Upper lobe of right lung (tissue), 1 donor: ENCODE measurements at regions not wholly inside any gene's neighbourhood (a gene's known extent, or its start where the extent isn't known, plus 50 kb on each side); places are given as distances from the start of the nearest gene placed in this dataset.

Experiments
- ATAC-seq: fragments of 200-7000 bp; cut with Tn5 transposase; one replicate; pipeline ENCODE4 v1.9.1; 2020; ENCODE audit warnings: mild to moderate bottlenecking, moderate library complexity
- DNase-seq: peaks from one replicate; pipeline ENCODE4 v3.0.0-alpha.2; 2020
- H3K27ac ChIP-seq: fragments of 200-600 bp; one replicate; pipeline ENCODE4 v1.8.0; 2022
- H3K27me3 ChIP-seq: fragments of 200-600 bp; one replicate; pipeline ENCODE4 v1.8.0; 2022; ENCODE audit warnings: mild to moderate bottlenecking
- H3K36me3 ChIP-seq: fragments of 200-600 bp; one replicate; pipeline ENCODE4 v1.8.0; 2022
- H3K4me1 ChIP-seq: fragments of 200-600 bp; one replicate; pipeline ENCODE4 v1.8.0; 2022
- H3K4me3 ChIP-seq: fragments of 200-600 bp; one replicate; pipeline ENCODE4 v1.8.0; 2022; ENCODE audit warnings: mild to moderate bottlenecking
- H3K9me3 ChIP-seq: fragments of 200-600 bp; one replicate; pipeline ENCODE4 v1.8.0; 2022
- CTCF ChIP-seq: fragments of 200-600 bp; IDR thresholded peaks from one replicate; pipeline ENCODE4 v1.8.0; 2022; ENCODE audit warnings: antibody characterized with exemption
- intact Hi-C: fragments of 100-400 bp; cut with DNase I; formaldehyde crosslinking; loops from one replicate; pipeline ENCODE4 v1.11.0; 2022
- donor health status: DM: no; HTN: yes; CAD: no; lungs with severe emphysema.

DNA sequence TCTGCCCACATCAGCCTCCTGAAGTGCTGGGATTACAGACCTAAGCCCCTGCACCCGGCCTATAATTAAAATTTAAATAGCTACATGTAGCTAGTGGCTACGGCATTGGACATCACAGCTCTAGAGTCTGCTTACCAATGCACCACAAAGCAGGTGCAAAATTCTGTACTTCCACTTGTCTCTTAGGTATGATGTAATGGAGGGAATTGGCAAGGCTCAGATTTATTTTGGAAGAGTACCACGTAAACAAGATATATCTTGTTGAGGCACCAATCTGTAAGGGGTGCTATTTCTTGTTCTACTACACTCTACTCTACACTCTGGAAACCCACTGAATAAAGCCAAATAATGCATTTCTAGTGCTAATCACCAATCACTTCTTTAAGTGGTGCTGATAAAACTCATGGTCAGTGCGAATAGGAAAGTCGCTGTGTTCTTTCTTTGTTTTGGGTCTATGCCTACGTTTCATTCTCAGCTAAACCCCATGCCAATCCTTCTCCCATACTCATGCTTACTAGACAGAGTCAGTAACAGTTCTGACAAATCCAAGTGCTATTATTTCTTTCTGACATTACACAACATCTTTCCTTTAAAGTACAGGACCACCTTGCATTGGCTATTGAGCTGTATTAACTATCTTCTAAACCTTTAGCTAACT lies 92.3 kb downstream of the GC start:
- H3K27ac ChIP-seq: no peak overlapping the region
- no peak for ATAC-seq
- H3K4me1 ChIP-seq: no peaks in the 10 kb centered on the region

DNA sequence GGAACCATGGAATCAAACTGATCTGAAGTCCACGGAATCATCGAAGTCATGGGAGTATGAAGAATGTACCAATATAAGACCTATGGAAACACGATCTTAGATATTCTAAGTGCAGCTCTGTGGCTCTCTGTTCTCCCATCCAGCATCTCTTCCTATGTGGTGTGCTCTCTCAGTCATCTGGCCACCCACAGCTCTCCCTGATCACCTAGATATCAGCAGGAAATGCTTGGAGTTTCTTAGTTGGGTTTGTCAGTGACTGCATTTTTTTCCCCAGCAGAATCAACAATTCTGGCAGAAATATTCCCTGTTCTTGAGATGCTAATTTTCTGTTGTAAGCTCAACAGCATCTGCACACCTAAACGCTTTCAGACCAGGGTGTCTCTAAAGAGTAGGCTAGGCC lies 94.1 kb downstream of the GC start:
- intact Hi-C loops: no loop called here
- Histone ChIP-seq H3K4me3 (no peak overlapping the region), H3K27ac (no peak overlapping the region), H3K4me1 (no peaks in the 10 kb centered on the region), H3K27me3 (peaks cover 2% of the 10 kb centered on the region), H3K9me3 (no peaks in the 10 kb centered on the region), H3K36me3 (no peaks in the 10 kb centered on the region)
- no peak for ATAC-seq
- no peak for TF ChIP-seq CTCF
- DNase-seq: no peak

More for the DNA sequence above, 92.3 kb downstream of the GC start:
- H3K9me3 ChIP-seq: no peaks in the 10 kb centered on the region
- peaks cover 5% of the 10 kb centered on the region for H3K27me3 ChIP-seq
- no peak for TF ChIP-seq CTCF
- no peaks in the 10 kb centered on the region for H3K36me3 ChIP-seq
- DNase-seq: no peak
- no peak overlapping the region for H3K4me3 ChIP-seq
- intact Hi-C loops: no loop called here

GRCh38 chr4:71687056-71687455 lies 96.8 kb downstream of the GC start:
- intact Hi-C loops: no loop called here

DNA sequence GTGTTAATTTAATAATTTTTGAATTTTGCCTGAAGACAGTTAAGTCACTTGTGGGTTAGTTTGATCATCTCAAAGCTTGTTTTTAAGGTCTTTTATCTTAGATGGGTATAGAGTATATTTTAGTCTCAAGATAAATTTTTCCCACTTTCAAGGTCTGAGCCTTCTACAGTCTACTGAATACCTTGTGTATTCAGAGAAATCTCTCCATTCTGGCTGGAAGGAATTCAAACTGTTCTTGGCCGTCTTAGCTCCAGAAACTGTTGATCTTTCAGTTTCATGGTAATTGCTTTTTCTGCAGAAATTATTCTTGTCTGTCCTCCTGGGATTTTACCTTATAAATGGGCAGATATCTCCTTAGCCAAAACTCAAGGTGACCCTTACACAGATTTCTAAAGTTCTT lies 97.9 kb downstream of the GC start:
- DNase-seq (no peak), ATAC-seq (no peak)
- no peak for TF ChIP-seq CTCF
- Histone ChIP-seq H3K4me3 (no peak overlapping the region), H3K4me1 (no peaks in the 10 kb centered on the region), H3K27me3 (no peaks in the 10 kb centered on the region), H3K27ac (no peak overlapping the region), H3K36me3 (no peaks in the 10 kb centered on the region), H3K9me3 (no peaks in the 10 kb centered on the region)
- intact Hi-C loops: no loop called here

More at GRCh38 chr4:71687056-71687455, 96.8 kb downstream of the GC start:
- Histone ChIP-seq H3K9me3 (no peaks in the 10 kb centered on the region), H3K27me3 (no peaks in the 10 kb centered on the region), H3K36me3 (no peaks in the 10 kb centered on the region), H3K4me1 (no peaks in the 10 kb centered on the region), H3K4me3 (no peak overlapping the region), H3K27ac (no peak overlapping the region)
- ATAC-seq (no peak), DNase-seq (no peak)
- TF ChIP-seq CTCF: no peak

DNA sequence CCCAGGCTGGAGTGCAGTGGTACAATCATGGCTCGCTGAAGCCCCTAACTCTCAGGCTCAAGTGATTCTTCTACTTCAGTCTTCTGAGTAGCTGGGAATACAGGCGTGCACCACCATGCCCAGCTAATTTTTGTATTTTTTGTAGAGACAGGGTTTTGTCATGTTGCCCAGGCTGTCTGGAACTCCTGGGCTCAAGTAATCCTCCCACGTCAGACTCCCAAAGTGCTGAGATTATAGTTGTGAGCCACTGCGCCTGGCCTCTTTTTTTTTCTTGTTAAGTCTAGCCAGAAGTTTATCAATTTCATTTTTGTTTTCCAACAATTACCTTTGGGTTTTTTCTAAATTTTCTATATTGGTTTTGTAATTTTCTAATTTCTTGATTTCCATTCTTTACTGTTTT lies 100.6 kb downstream of the GC start:
- intact Hi-C loops: no loop called here
- TF ChIP-seq CTCF: no peak
- Histone ChIP-seq H3K9me3 (no peaks in the 10 kb centered on the region), H3K4me3 (no peak overlapping the region), H3K27me3 (no peaks in the 10 kb centered on the region), H3K36me3 (no peaks in the 10 kb centered on the region), H3K4me1 (no peaks in the 10 kb centered on the region), H3K27ac (no peak overlapping the region)
- no peak for DNase-seq
- ATAC-seq: no peak

DNA sequence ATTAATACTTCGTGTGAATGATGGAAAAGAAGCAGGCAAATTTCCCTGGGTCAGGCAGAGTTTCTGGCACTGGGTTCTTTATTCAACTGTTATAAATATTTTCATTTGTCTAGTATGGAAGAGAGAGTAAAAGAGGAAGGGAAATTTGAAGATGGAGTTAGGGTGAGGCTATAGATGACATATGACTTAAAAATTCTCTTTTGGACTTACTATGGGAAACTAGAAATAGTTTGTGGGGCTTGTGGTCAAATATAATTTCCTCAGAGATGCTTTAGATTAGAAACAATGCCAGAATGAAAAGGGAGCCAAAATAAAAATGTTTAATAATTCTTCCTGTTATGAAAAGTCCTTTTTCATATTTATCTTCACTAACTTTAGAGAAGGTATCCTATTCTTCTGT lies 103.2 kb downstream of the GC start:
- intact Hi-C loops: no loop called here
- Histone ChIP-seq H3K4me1 (no peaks in the 10 kb centered on the region), H3K9me3 (no peaks in the 10 kb centered on the region), H3K4me3 (no peak overlapping the region), H3K27me3 (no peaks in the 10 kb centered on the region), H3K36me3 (no peaks in the 10 kb centered on the region), H3K27ac (no peak overlapping the region)
- ATAC-seq: no peak
- DNase-seq: no peak
- TF ChIP-seq CTCF: no peak
